ENCODE measurements at regions not wholly inside any gene's neighbourhood (a gene's known extent, or its start where the extent isn't known, plus 50 kb on each side); places are given as distances from the start of the nearest gene placed in this dataset.

- Histone ChIP-seq H4K20me1 (ENCODE audit: insufficient read depth) (peaks cover 32% of the 10 kb centered on the region), H3K36me3 (ENCODE audit: low read depth) (no peaks in the 10 kb centered on the region), H3K4me2 (no peak overlapping the region), H3K79me2 (ENCODE audit: low read depth) (peaks cover 59% of the 10 kb centered on the region), H3F3A (ENCODE audit: insufficient read depth, low read depth) (peaks cover 31% of the 10 kb centered on the region), H3K9me3 (ENCODE audit: insufficient read depth, low read depth) (no peaks in the 10 kb centered on the region), H2AFZ (no peak overlapping the region), H3K4me3 (no peak overlapping the region), H3K27me3 (ENCODE audit: insufficient read depth, low read depth) (no peaks in the 10 kb centered on the region), H3K4me1 (replicated peaks; ENCODE audit: insufficient read depth) (peaks cover 38% of the 10 kb centered on the region), H3K27ac (no peak overlapping the region), H3K9me2 (ENCODE audit: insufficient read depth) (no peaks in the 10 kb centered on the region)
- no peak for TF ChIP-seq EZH2 (IDR thresholded peaks at IDR 0.05; ENCODE audit: low read depth)
- no TSS peak for BruUV-seq (replicated peaks)
- POLR2A ChIA-PET (ENCODE audit: unreplicated experiment), result no interaction called here
- DNase-seq, result no peak
- CTCF ChIA-PET, result no interaction called here
- intact Hi-C loops (cut with micrococcal nuclease; ENCODE audit: unreplicated experiment), result loop anchor here (5.0 to 10.0 kb wide), 2 partner anchors 142 to 685 kb away; no protein-coding TSS in a partner anchor
Measured at GRCh38 chr17:77329741-77330531, 189.2 kb downstream of the SEC14L1 start.

- intact Hi-C loops (cut with micrococcal nuclease; ENCODE audit: unreplicated experiment), result loop anchor here (1.0 to 10.0 kb wide), 3 partner anchors 142 to 684 kb away; no protein-coding TSS in a partner anchor
- no peak overlapping the region for H2AFZ ChIP-seq
- H3K4me2 ChIP-seq, result no peak overlapping the region
- H3K9me2 ChIP-seq (ENCODE audit: insufficient read depth), result no peaks in the 10 kb centered on the region
- no peak overlapping the region for H3K4me3 ChIP-seq
- no peaks in the 10 kb centered on the region for H3K9me3 ChIP-seq (ENCODE audit: insufficient read depth, low read depth)
- H3K27ac ChIP-seq, result no peak overlapping the region
- H3K79me2 ChIP-seq (ENCODE audit: low read depth), result peaks cover 58% of the 10 kb centered on the region
- TF ChIP-seq CTCF (conservative IDR thresholded peaks at IDR 0.05), result no peak
- peaks cover 29% of the 10 kb centered on the region for H3F3A ChIP-seq (ENCODE audit: insufficient read depth, low read depth)
- CTCF ChIA-PET, result no interaction called here
- H4K20me1 ChIP-seq (ENCODE audit: insufficient read depth), result peaks cover 32% of the 10 kb centered on the region
- BruUV-seq (replicated peaks), result no TSS peak
- peaks cover 31% of the 10 kb centered on the region for H3K4me1 ChIP-seq (replicated peaks; ENCODE audit: insufficient read depth)
- H3K36me3 ChIP-seq (ENCODE audit: low read depth), result no peaks in the 10 kb centered on the region
- no peaks in the 10 kb centered on the region for H3K27me3 ChIP-seq (ENCODE audit: insufficient read depth, low read depth)
- POLR2A ChIA-PET (ENCODE audit: unreplicated experiment), result no interaction called here
- DNase-seq, result no peak
Measured at GRCh38 chr17:77330602-77331081, 189.9 kb downstream of the SEC14L1 start.

GRCh38 chr17:77331301-77331864 lies 190.6 kb downstream of the SEC14L1 start:
- H3K79me2 ChIP-seq (ENCODE audit: low read depth), result peaks cover 58% of the 10 kb centered on the region
- POLR2A ChIA-PET (ENCODE audit: unreplicated experiment), result no interaction called here
- H3K9me3 ChIP-seq (ENCODE audit: insufficient read depth, low read depth), result no peaks in the 10 kb centered on the region
- no peak for TF ChIP-seq EZH2 (IDR thresholded peaks at IDR 0.05; ENCODE audit: low read depth)
- TF ChIP-seq CTCF (conservative IDR thresholded peaks at IDR 0.05), result peak; percentile 81
- H3K9me2 ChIP-seq (ENCODE audit: insufficient read depth), result no peaks in the 10 kb centered on the region
- peak overlapping the region; percentile 65 for H3K4me2 ChIP-seq
- no peak overlapping the region for H2AFZ ChIP-seq
- H3K27ac ChIP-seq, result peak overlapping the region; percentile 78
- no TSS peak for BruUV-seq (replicated peaks)
- no peaks in the 10 kb centered on the region for H3K27me3 ChIP-seq (ENCODE audit: insufficient read depth, low read depth)
- H3K36me3 ChIP-seq (ENCODE audit: low read depth), result no peaks in the 10 kb centered on the region
- intact Hi-C loops (cut with micrococcal nuclease; ENCODE audit: unreplicated experiment), result loop anchor here (1.0 to 10.0 kb wide), 3 partner anchors 141 to 683 kb away; no protein-coding TSS in a partner anchor
- H3K4me3 ChIP-seq, result no peak overlapping the region; the same call in 1 of the 2 replicates
- peak; percentile 67 to 83 for DNase-seq
- peaks cover 33% of the 10 kb centered on the region for H3F3A ChIP-seq (ENCODE audit: insufficient read depth, low read depth)
- peaks cover 31% of the 10 kb centered on the region for H3K4me1 ChIP-seq (replicated peaks; ENCODE audit: insufficient read depth)
- peaks cover 28% of the 10 kb centered on the region for H4K20me1 ChIP-seq (ENCODE audit: insufficient read depth)
- CTCF ChIA-PET, result interaction anchor here (1.2 kb wide), 1 partner anchor 99 kb away, joined by 4 read pairs; no protein-coding TSS in a partner anchor
